Heart left ventricle (tissue), 13 donors: ENCODE measurements at regions not wholly inside any gene's neighbourhood (a gene's known extent, or its start where the extent isn't known, plus 50 kb on each side); places are given as distances from the start of the nearest gene placed in this dataset.

Source experiments
- POLR2A ChIP-seq, 2 donors: fragments of 450-650 bp; IDR thresholded peaks; one replicate each; pipeline ENCODE4 v1.6.1; 2017; ENCODE audit warnings: antibody characterized with exemption in 2 of 2, mild to moderate bottlenecking in 2 of 2, moderate library complexity in 2 of 2
- TF ChIP-seq, protein P1 (sequence below), 12 donors: fragments of 200-600 bp; sonication (generic) in 4 of 12; IDR thresholded peaks; one replicate each; pipeline versions ENCODE4 v1.5.0 to v1.8.0; 2018 to 2022; ENCODE audit warnings: antibody characterized with exemption in 12 of 12, mild to moderate bottlenecking in 5 of 12
- donor health status: ischemic (EF 13 %, LVEDD 7.1; RV severe dilation, severe dysfunction).
- donor health status: DM: no; HTN: yes; CAD: no.
- donor health status: DM: no; HTN: no; CAD: no.
- donor health status: ischemic (EF 25% LVEDD 6.9; RV normal size, moderate dysfunction).
- donor health status: ischemic (EF 25% LVEDD 5.7; RV mildly dilated, moderate dysfunction).
- donor health status: ischemic (EF 35%, LVEDD 5.7; RV mildly dilated, moderate dysfunction).
- donor health status: nonischemic (EF 11% LVEDD 7.7; RV severe dilation, severe dysfunction).
- donor health status: DM: yes; HTN: yes; CAD: no.
- donor health status: PGD.
- donor health status: ischemic (EF 29% LVEDD 5.4; RV normal size, mild dysfunction).
- donor health status: nonischemic (EF 23%, LVEDD 6.1; RV moderate dilation, normal function).

DNA sequence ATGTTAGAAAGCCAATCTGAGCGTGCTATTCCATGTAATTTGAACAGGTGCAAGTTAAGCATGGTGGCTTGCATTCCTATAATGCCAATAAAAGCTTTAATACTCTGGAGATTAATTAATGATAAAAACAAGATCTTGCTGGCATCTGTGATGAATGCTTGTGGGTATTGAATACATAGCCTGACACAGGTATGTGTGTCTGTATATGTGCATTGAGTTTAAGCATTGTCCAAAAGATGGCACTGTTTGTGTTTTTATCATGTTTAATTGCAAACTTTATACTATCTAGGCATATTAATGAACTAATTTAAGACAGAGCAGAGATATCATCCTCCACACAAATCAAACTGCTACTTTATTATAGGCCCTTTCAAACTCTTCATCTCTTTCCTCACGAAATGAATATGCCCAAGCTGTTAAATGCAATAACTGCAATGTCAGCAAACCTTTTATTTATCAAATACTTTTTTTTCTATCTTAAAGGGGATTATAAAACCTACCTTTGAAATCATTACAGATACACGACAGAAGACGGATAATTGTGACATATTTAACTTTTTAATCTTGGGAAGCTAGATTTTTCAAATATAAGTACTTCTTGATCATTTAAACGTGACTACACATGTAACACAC lies 86.5 kb downstream of the TNFSF11 start:
- TF ChIP-seq, protein P1, sequence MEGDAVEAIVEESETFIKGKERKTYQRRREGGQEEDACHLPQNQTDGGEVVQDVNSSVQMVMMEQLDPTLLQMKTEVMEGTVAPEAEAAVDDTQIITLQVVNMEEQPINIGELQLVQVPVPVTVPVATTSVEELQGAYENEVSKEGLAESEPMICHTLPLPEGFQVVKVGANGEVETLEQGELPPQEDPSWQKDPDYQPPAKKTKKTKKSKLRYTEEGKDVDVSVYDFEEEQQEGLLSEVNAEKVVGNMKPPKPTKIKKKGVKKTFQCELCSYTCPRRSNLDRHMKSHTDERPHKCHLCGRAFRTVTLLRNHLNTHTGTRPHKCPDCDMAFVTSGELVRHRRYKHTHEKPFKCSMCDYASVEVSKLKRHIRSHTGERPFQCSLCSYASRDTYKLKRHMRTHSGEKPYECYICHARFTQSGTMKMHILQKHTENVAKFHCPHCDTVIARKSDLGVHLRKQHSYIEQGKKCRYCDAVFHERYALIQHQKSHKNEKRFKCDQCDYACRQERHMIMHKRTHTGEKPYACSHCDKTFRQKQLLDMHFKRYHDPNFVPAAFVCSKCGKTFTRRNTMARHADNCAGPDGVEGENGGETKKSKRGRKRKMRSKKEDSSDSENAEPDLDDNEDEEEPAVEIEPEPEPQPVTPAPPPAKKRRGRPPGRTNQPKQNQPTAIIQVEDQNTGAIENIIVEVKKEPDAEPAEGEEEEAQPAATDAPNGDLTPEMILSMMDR (IDR thresholded peaks at IDR 0.05), result peak in 9 of 12 donors; percentile 24 to 47 (median 32)
- TF ChIP-seq POLR2A (IDR thresholded peaks at IDR 0.05), result no peak
